ENCODE measurements at regions not wholly inside any gene's neighbourhood (a gene's known extent, or its start where the extent isn't known, plus 50 kb on each side); places are given as distances from the start of the nearest gene placed in this dataset.

GRCh38 chr5:125710745-125711144 lies 712.5 kb upstream of the GRAMD2B start:
- TF ChIP-seq CTCF (IDR thresholded peaks at IDR 0.05) (no peak), POLR2AphosphoS5 (IDR thresholded peaks at IDR 0.05) (no peak)

All from suprapubic skin (tissue), 3 donors.